HEK293 (cell line): ENCODE measurements at regions not wholly inside any gene's neighbourhood (a gene's known extent, or its start where the extent isn't known, plus 50 kb on each side); places are given as distances from the start of the nearest gene placed in this dataset.

Experiments
- CTCF ChIA-PET: fragments of 350-600 bp; formaldehyde crosslinking; extraction: SDS; loops from one replicate; lab custom pipeline; 2021; ENCODE audit warnings: antibody characterized with exemption; lab: Yijun Ruan, JAX
- POLR2A ChIA-PET: fragments of 300-600 bp; formaldehyde crosslinking; extraction: SDS; loops from one replicate; lab custom pipeline; 2020; ENCODE audit warnings: antibody characterized with exemption, inconsistent platforms; lab: Yijun Ruan, JAX
- H3K27ac ChIP-seq: fragments of 200-500 bp; sonication (Bioruptor generic); 2 replicates; pipeline ENCODE4 v1.5.1; 2014; ENCODE audit warnings: low read depth, low read length, control low read depth, inconsistent platforms; ENCODE audit errors: extremely low read depth
- H3K36me3 ChIP-seq, 2 experiments: fragments of 200-500 bp in 1 of 2; sonication (Bioruptor generic) in 1 of 2; 1 replicate in 1 of 2; 2 replicates in 1 of 2; pipeline ENCODE4 v1.5.1; 2014 to 2017; ENCODE audit warnings: inconsistent platforms in 2 of 2, low read length in 2 of 2; ENCODE audit not compliant: control insufficient read depth in 2 of 2, insufficient read depth in 1 of 2
- H3K4me1 ChIP-seq: fragments of 200-500 bp; sonication (Bioruptor generic); 2 replicates; pipeline ENCODE4 v1.5.1; 2014; ENCODE audit warnings: mild to moderate bottlenecking, low read length, inconsistent platforms; ENCODE audit not compliant: control insufficient read depth, insufficient read depth
- H3K4me3 ChIP-seq: 2 replicates; pipeline ENCODE4 v1.5.1; 2011; ENCODE audit warnings: low read depth, mild to moderate bottlenecking, control low read depth, low read length, moderate library complexity
- H3K9me3 ChIP-seq: fragments of 200-500 bp; sonication (Bioruptor generic); 2 replicates; pipeline ENCODE4 v1.5.1; 2014; ENCODE audit warnings: low read depth, low read length, inconsistent platforms; ENCODE audit not compliant: control insufficient read depth, insufficient read depth
- BCL11A ChIP-seq: fragments of 450-650 bp; formaldehyde crosslinking; IDR thresholded peaks from 2 replicates; pipeline ENCODE4 v1.5.1; 2016; ENCODE audit warnings: low read depth, missing biosample characterization, missing genetic modification characterization
- GFI1B ChIP-seq: fragments of 450-650 bp; formaldehyde crosslinking; IDR thresholded peaks from 2 replicates; pipeline ENCODE4 v1.5.1; 2016; ENCODE audit warnings: missing biosample characterization, missing genetic modification characterization
- KLF10 ChIP-seq: fragments of 450-650 bp; IDR thresholded peaks from 2 replicates; pipeline ENCODE4 v1.5.1; 2018; ENCODE audit warnings: missing biosample characterization, mild to moderate bottlenecking, missing genetic modification characterization
- PRDM2 ChIP-seq: fragments of 450-650 bp; formaldehyde crosslinking; IDR thresholded peaks from 2 replicates; pipeline ENCODE4 v1.5.1; 2016; ENCODE audit warnings: missing biosample characterization, missing genetic modification characterization, borderline replicate concordance
- SALL2 ChIP-seq: fragments of 450-650 bp; formaldehyde crosslinking; IDR thresholded peaks from 2 replicates; pipeline ENCODE4 v1.5.0; 2017; ENCODE audit warnings: missing biosample characterization, mild to moderate bottlenecking, missing genetic modification characterization, borderline replicate concordance
- SCRT2 ChIP-seq: fragments of 450-650 bp; formaldehyde crosslinking; IDR thresholded peaks from 2 replicates; pipeline ENCODE4 v1.5.1; 2016; ENCODE audit warnings: missing biosample characterization, missing genetic modification characterization
- TCF7L2 ChIP-seq: IDR thresholded peaks from 2 replicates; pipeline ENCODE4 v1.6.1; 2011; ENCODE audit warnings: low read depth, mild to moderate bottlenecking, inconsistent platforms, low read length, moderate library complexity, borderline replicate concordance
- TRIM28 ChIP-seq: IDR thresholded peaks from 2 replicates; pipeline ENCODE4 v1.6.1; 2011; ENCODE audit warnings: low read length, control low read depth, borderline replicate concordance
- ZEB2 ChIP-seq: fragments of 450-650 bp; formaldehyde crosslinking; IDR thresholded peaks from 2 replicates; pipeline ENCODE4 v1.5.1; 2016; ENCODE audit warnings: missing biosample characterization, missing genetic modification characterization
- ZFHX2 ChIP-seq: fragments of 450-650 bp; formaldehyde crosslinking; conservative IDR thresholded peaks from 2 replicates; pipeline ENCODE4 v1.5.1; 2016; ENCODE audit warnings: missing biosample characterization, missing genetic modification characterization
- ZNF138 ChIP-seq: fragments of 450-650 bp; formaldehyde crosslinking; IDR thresholded peaks from 2 replicates; pipeline ENCODE4 v1.5.1; 2016; ENCODE audit warnings: missing biosample characterization, missing genetic modification characterization, borderline replicate concordance
- ZNF140 ChIP-seq: fragments of 450-650 bp; formaldehyde crosslinking; IDR thresholded peaks from 2 replicates; pipeline ENCODE4 v1.5.1; 2016; ENCODE audit warnings: missing biosample characterization, missing genetic modification characterization
- ZNF148 ChIP-seq: fragments of 450-650 bp; formaldehyde crosslinking; IDR thresholded peaks from 2 replicates; pipeline ENCODE4 v1.5.0; 2017; ENCODE audit warnings: missing biosample characterization, missing genetic modification characterization, borderline replicate concordance
- ZNF23 ChIP-seq: fragments of 450-650 bp; formaldehyde crosslinking; IDR thresholded peaks from 2 replicates; pipeline ENCODE4 v1.5.1; 2016; ENCODE audit warnings: missing biosample characterization, missing genetic modification characterization, borderline replicate concordance
- ZNF239 ChIP-seq: fragments of 450-650 bp; formaldehyde crosslinking; IDR thresholded peaks from 2 replicates; pipeline ENCODE4 v1.5.1; 2016; ENCODE audit warnings: missing biosample characterization, missing genetic modification characterization
- ZNF274 ChIP-seq, 2 experiments: fragments of 200-500 bp in 1 of 2; fragments of 450-650 bp in 1 of 2; sonication (Bioruptor generic) in 1 of 2; formaldehyde crosslinking in 1 of 2; IDR thresholded peaks; 2 replicates each; pipeline versions ENCODE4 v1.5.1 to v1.6.1; 2014 to 2016; ENCODE audit warnings: borderline replicate concordance in 1 of 2, inconsistent platforms in 1 of 2, low read length in 1 of 2, missing biosample characterization in 1 of 2, missing genetic modification characterization in 1 of 2
- ZNF292 ChIP-seq: fragments of 450-650 bp; formaldehyde crosslinking; IDR thresholded peaks from 2 replicates; pipeline ENCODE4 v1.5.1; 2016; ENCODE audit warnings: low read depth, missing biosample characterization, missing genetic modification characterization, borderline replicate concordance
- ZNF416 ChIP-seq: fragments of 450-650 bp; formaldehyde crosslinking; IDR thresholded peaks from 2 replicates; pipeline ENCODE4 v1.5.1; 2016; ENCODE audit warnings: missing biosample characterization, missing genetic modification characterization
- ZNF449 ChIP-seq: fragments of 450-650 bp; formaldehyde crosslinking; IDR thresholded peaks from 2 replicates; pipeline ENCODE4 v1.5.1; 2017; ENCODE audit warnings: missing biosample characterization, mild to moderate bottlenecking, missing genetic modification characterization, moderate library complexity
- ZNF473 ChIP-seq: fragments of 450-650 bp; formaldehyde crosslinking; IDR thresholded peaks from 2 replicates; pipeline ENCODE4 v1.5.1; 2017; ENCODE audit warnings: missing biosample characterization, missing genetic modification characterization
- ZNF513 ChIP-seq: fragments of 450-650 bp; IDR thresholded peaks from 2 replicates; pipeline ENCODE4 v1.5.1; 2018; ENCODE audit warnings: missing biosample characterization, missing genetic modification characterization
- ZNF660 ChIP-seq: fragments of 450-650 bp; IDR thresholded peaks from 2 replicates; pipeline ENCODE4 v1.5.1; 2018; ENCODE audit warnings: missing biosample characterization, mild to moderate bottlenecking, missing genetic modification characterization
- ZSCAN18 ChIP-seq: fragments of 450-650 bp; formaldehyde crosslinking; IDR thresholded peaks from 2 replicates; pipeline ENCODE4 v1.5.1; 2016; ENCODE audit warnings: missing biosample characterization, missing genetic modification characterization

- no peaks in the 10 kb centered on the region for H3K9me3 ChIP-seq
- no peaks in the 10 kb centered on the region for H3K36me3 ChIP-seq
- CTCF ChIA-PET = interaction anchor here (0.6 kb wide), 1 partner anchor 9 kb away, joined by 4 read pairs; no protein-coding TSS in a partner anchor
- H3K4me1 ChIP-seq = no peaks in the 10 kb centered on the region
- POLR2A ChIA-PET = no interaction called here
- H3K4me3 ChIP-seq = no peak overlapping the region
- H3K27ac ChIP-seq = no peak overlapping the region
- TF ChIP-seq ZFHX2 (tag by site-specific recombination) (no peak), ZNF23 (tag by site-specific recombination) (no peak), SCRT2 (tag by site-specific recombination) (no peak), ZNF138 (no peak), ZNF416 (no peak), ZNF274 (IDR thresholded peaks at IDR 0.05; ENCODE audit: low read length) (no peak), ZNF274 (tag by site-specific recombination; IDR thresholded peaks at IDR 0.05; ENCODE audit: borderline replicate concordance) (no peak), TCF7L2 (no peak), BCL11A (no peak), ZNF292 (tag by site-specific recombination) (no peak), SALL2 (tag by site-specific recombination) (no peak), ZNF449 (tag by site-specific recombination) (no peak), ZNF473 (no peak), ZNF140 (no peak), ZSCAN18 (tag by site-specific recombination) (no peak), TRIM28 (no peak), ZNF239 (tag by site-specific recombination) (no peak)
Observed at GRCh38 chr7:34282271-34282670, 375.7 kb upstream of the NPSR1 start.

GRCh38 chr7:34296663-34297062, 361.4 kb upstream of the NPSR1 start:
- H3K36me3 ChIP-seq = no peaks in the 10 kb centered on the region
- H3K4me1 ChIP-seq = no peaks in the 10 kb centered on the region
- no peak overlapping the region for H3K4me3 ChIP-seq
- H3K9me3 ChIP-seq = no peaks in the 10 kb centered on the region
- POLR2A ChIA-PET = no interaction called here
- no peak overlapping the region for H3K27ac ChIP-seq
- CTCF ChIA-PET = interaction anchor here (0.6 kb wide), 1 partner anchor 80 kb away, joined by 3 read pairs; no protein-coding TSS in a partner anchor
- TF ChIP-seq ZEB2 (tag by site-specific recombination) (no peak), BCL11A (no peak), KLF10 (tag by site-specific recombination) (no peak), ZNF148 (tag by site-specific recombination) (no peak), PRDM2 (tag by site-specific recombination) (no peak), ZNF660 (tag by site-specific recombination) (no peak), GFI1B (tag by site-specific recombination) (no peak), ZNF513 (tag by site-specific recombination) (no peak)
